ENCODE measurements at regions not wholly inside any gene's neighbourhood (a gene's known extent, or its start where the extent isn't known, plus 50 kb on each side); places are given as distances from the start of the nearest gene placed in this dataset.

GRCh38 chr9:105967248-105967647, 272.9 kb downstream of the TMEM38B start:
- no peak for FAIRE-seq
- no peak for TF ChIP-seq POLR2A (IDR thresholded peaks at IDR 0.05; ENCODE audit: low read depth, low read length)
- no peak for DNase-seq (ENCODE audit: insufficient read length, low spot score)

GRCh38 chr9:105967797-105968196, 273.5 kb downstream of the TMEM38B start:
- DNase-seq (ENCODE audit: insufficient read length, low spot score): no peak
- no peak for FAIRE-seq
- no peak for TF ChIP-seq POLR2A (IDR thresholded peaks at IDR 0.05; ENCODE audit: low read depth, low read length)

- DNase-seq (ENCODE audit: insufficient read length, low spot score) (no peak), FAIRE-seq (no peak)
- no peak for TF ChIP-seq POLR2A (IDR thresholded peaks at IDR 0.05; ENCODE audit: low read depth, low read length)
These were observed 274.6 kb downstream of the TMEM38B start for GRCh38 chr9:105968811-105969466.

GRCh38 chr9:105969636-105970035, 275.3 kb downstream of the TMEM38B start:
- peak; percentile 43 for FAIRE-seq
- no peak for TF ChIP-seq POLR2A (IDR thresholded peaks at IDR 0.05; ENCODE audit: low read depth, low read length)
- DNase-seq (ENCODE audit: insufficient read length, low spot score): no peak

- FAIRE-seq: no peak
- no peak for DNase-seq (ENCODE audit: insufficient read length, low spot score)
- TF ChIP-seq POLR2A (IDR thresholded peaks at IDR 0.05; ENCODE audit: low read depth, low read length): no peak
These were observed 277.6 kb downstream of the TMEM38B start for GRCh38 chr9:105971986-105972385.

GRCh38 chr9:105972466-105973204, 278.3 kb downstream of the TMEM38B start:
- no peak for TF ChIP-seq POLR2A (IDR thresholded peaks at IDR 0.05; ENCODE audit: low read depth, low read length)
- FAIRE-seq (no peak), DNase-seq (ENCODE audit: insufficient read length, low spot score) (no peak)

GRCh38 chr9:105973951-105974351, 279.6 kb downstream of the TMEM38B start:
- TF ChIP-seq POLR2A (IDR thresholded peaks at IDR 0.05; ENCODE audit: low read depth, low read length): no peak

GRCh38 chr9:105975886-105976645, 281.7 kb downstream of the TMEM38B start:
- FAIRE-seq: no peak
- TF ChIP-seq POLR2A (IDR thresholded peaks at IDR 0.05; ENCODE audit: low read depth, low read length): no peak
- no peak for DNase-seq (ENCODE audit: insufficient read length, low spot score)

More at GRCh38 chr9:105973951-105974351, 279.6 kb downstream of the TMEM38B start:
- DNase-seq (ENCODE audit: insufficient read length, low spot score) (no peak), FAIRE-seq (no peak)

GRCh38 chr9:105978336-105978735, 284.0 kb downstream of the TMEM38B start:
- no peak for TF ChIP-seq POLR2A (IDR thresholded peaks at IDR 0.05; ENCODE audit: low read depth, low read length)

GRCh38 chr9:105978826-105979225, 284.5 kb downstream of the TMEM38B start:
- DNase-seq (ENCODE audit: insufficient read length, low spot score) (no peak), FAIRE-seq (no peak)
- TF ChIP-seq POLR2A (IDR thresholded peaks at IDR 0.05; ENCODE audit: low read depth, low read length): no peak

More at GRCh38 chr9:105978336-105978735, 284.0 kb downstream of the TMEM38B start:
- FAIRE-seq: no peak
- no peak for DNase-seq (ENCODE audit: insufficient read length, low spot score)

- FAIRE-seq: no peak
- no peak for DNase-seq (ENCODE audit: insufficient read length, low spot score)
- no peak for TF ChIP-seq POLR2A (IDR thresholded peaks at IDR 0.05; ENCODE audit: low read depth, low read length)
These were observed 284.9 kb downstream of the TMEM38B start for GRCh38 chr9:105979290-105979689.

GRCh38 chr9:105984714-105985113, 290.4 kb downstream of the TMEM38B start:
- FAIRE-seq (no peak), DNase-seq (ENCODE audit: insufficient read length, low spot score) (no peak)
- no peak for TF ChIP-seq POLR2A (IDR thresholded peaks at IDR 0.05; ENCODE audit: low read depth, low read length)

- no peak for TF ChIP-seq POLR2A (IDR thresholded peaks at IDR 0.05; ENCODE audit: low read depth, low read length)
- FAIRE-seq (no peak), DNase-seq (ENCODE audit: insufficient read length, low spot score) (no peak)
These were observed 298.9 kb downstream of the TMEM38B start for GRCh38 chr9:105993116-105993854.

Data from H54 (cell line).